HG02938 (cell line): ENCODE measurements at regions not wholly inside any gene's neighbourhood (a gene's known extent, or its start where the extent isn't known, plus 50 kb on each side); places are given as distances from the start of the nearest gene placed in this dataset.
"Not testable (repeated sequence)": the region's sequence is repeated elsewhere in the genome, so short reads cannot be mapped to it uniquely, and the experiment has no call there.

ENCODE experiments used
- ATAC-seq: cut with Tn5 transposase; IDR thresholded peaks from one replicate; pipeline ENCODE4 v1.9.1; 2021; ENCODE audit warnings: mild to moderate bottlenecking, moderate library complexity; ENCODE audit not compliant: unreplicated experiment

- ATAC-seq: no peak
These were observed 165.1 kb upstream of the AFDN start for GRCh38 chr6:167661552-167662044.

DNA sequence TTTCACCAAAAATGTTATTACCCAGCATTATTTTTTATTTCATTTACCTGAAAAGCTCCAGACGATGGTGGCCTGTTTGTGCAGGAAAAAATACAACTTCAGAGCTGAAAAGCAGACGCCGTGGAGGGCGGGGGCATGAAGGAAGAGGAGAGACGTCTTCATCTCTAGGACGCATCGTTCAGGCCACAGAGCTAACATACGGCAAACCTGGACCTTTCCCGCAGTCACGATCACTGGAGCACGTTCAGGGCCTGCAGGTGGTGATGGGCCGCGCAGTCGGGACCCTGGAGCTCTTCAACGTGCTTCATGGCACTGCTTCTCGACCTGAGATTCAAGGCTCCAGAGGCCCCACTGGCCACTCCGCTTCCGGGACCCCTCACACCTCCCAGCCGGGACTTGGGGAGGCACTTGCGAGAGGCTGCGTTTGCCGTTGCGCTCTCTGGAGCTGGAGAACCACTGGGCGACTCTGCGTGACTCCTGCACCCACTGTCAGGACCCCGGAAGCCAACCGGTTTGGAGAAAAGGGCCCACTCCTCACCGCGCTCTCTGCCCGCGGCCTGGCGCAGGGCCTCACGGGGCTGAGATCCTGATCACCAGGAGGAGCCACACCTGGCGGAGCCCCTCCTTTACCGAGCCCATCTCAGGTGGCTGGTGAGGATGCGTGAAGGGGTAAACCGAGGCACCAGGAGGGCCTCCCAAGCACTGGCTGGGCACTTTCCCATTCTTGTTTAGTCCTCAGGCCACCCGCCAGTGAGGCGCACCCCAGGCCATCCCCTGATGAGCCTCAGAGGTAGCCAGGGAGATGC lies 164.4 kb upstream of the AFDN start:
- ATAC-seq: no peak

DNA sequence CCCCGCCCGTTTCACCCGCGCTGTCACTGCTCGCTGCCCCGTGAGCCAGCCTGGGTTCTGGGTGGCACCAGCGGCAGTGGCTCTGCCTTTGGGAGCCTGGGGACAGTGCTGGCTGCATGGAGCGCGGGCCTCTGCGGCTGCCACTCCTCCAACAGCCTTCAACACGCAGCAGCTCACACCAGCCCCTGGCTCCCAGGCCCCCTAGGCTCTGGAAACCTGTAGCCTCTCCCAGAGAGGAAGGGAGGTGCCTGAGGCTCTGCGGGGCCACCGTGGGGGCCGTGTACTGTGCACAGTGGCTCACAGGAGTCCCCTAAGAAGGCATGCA lies 163.9 kb upstream of the AFDN start:
- ATAC-seq: no peak

DNA sequence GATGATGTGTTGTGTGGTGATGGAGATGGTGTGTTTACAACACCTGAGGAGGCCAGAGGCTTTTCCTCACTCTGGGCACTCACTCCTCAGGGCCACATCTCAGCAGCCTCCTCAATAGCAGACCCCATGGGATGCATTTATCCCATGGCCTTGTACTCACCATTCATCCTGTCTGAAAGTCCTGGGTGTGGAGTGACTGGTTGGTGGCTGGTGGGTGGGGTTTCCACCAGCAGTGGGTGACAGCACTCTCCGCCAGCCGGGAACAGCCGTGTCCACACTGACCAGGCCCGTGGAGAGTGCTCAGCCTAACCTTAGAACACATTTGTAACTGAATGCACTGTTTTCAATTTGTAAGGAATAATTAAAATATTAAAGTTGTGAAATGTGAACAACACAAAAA lies 163.4 kb upstream of the AFDN start:
- no peak for ATAC-seq

GRCh38 chr6:167663784-167664443 lies 162.8 kb upstream of the AFDN start:
- ATAC-seq: no peak

DNA sequence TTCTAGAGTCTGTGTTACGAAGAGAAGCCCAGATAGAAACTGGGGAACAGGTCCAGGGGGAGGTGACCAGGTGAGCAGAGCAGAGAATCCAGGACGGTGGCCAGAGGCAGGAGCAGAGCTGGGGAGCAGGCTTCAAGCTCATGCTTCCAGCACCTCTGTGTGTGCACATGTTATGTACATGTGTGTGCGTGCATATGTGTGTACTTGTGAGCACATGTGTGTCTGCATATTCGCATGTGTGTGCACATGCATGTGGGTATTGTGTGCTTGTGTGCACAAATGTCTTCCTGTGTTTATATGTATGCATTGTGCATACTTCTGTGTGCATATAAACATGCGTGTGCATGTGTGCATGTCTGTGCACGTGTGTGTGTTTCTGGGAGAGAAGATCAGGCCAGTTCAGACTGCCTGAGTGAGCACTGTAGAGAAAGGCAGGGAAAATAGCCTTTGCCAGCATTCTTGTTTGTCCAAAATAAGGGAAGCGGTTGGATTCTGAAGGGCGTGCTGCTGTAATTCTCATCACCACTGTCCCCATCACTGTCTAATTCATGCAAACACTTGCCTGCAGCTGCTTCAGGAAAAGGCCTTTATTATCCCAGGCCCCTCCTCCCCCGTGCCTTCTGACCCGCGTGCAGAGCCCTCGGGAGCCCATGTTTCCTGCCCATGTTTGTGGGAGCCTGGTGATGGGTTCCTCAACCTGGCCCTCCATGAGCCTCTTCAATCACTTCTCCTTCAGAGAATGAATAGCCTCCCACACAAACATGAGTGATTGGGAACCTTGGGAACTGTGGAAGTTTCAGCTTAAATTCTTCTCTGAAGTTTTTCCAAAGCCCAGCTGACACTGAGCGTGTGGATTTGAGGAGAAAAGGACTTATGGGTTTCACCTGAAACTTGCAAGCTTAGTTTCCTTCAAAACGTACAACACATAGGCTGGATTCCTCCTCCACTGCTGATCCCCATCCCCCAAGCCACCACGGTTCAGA lies 161.7 kb upstream of the AFDN start:
- no peak for ATAC-seq

- ATAC-seq: no peak
These were observed 160.9 kb upstream of the AFDN start for GRCh38 chr6:167665698-167666330.

DNA sequence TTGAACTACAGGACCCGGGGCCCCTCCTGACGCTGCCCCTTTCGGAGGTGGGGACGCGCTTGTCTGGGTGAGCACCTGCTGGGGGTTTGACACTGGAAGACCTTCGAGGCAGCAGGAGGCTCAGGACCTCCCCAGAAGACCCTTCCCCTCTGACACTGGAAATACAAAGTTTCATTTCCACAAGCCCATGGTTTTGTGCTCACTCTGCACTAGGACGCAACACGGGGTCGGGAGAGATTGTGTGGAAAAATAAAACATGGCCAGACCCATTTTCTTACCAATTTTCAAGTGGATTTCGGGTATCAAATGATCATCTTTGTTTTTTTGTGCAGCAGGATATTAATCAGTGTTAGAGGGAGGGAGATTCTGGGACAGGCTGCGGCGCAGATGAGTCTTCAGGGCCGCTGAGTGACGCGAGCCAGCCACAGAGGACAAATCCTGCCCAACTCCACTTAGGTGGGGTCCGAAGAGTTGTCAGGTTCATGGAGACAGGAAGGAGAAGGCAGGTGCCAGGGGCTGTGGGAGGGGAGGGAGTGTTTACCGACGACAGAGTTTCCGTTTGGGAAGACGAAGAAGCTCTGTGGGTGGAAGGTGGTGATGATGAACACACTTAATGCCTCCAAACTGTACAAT lies 160.0 kb upstream of the AFDN start:
- no peak for ATAC-seq

DNA sequence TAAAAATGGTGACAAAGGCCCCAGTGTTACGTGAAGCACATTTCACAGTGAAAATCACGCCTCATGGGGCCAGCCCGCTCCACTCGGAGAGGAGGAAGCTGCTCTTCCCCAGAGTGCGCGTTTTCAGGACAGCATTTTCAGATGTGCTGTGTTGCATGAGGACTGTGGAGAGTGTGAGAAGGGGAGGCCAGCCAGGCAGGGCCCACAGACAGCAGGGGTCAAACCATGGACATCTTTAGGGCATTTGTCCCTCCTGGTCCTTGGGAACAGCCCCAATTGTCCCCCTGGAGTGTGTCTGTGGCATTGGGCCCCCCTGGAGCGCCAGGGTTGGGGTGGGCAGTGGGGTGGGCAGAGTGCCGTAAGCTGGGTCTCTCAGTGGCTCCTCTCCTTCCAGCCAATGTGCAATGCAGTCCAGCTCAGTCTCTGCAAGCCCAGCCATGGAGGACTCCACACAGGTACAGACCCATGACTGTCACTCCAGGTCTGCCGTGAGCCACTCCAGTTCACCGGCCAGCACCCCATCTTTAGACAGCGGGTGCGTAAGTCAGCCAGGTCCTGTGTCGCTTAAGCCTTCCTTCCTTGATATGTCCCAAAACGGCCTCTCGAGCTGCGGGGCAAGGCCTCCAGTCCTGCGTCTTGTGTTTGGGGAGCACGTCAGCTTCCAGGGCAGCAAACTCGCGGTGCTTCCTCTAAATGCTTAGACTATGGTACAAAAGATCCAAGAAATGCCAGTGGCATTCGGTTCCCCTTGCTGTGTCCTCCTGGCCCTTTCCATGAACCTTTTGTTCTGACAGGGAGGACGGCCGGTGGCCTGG lies 159.3 kb upstream of the AFDN start:
- ATAC-seq: no peak

GRCh38 chr6:167668019-167668753 lies 158.5 kb upstream of the AFDN start:
- ATAC-seq: no peak

DNA sequence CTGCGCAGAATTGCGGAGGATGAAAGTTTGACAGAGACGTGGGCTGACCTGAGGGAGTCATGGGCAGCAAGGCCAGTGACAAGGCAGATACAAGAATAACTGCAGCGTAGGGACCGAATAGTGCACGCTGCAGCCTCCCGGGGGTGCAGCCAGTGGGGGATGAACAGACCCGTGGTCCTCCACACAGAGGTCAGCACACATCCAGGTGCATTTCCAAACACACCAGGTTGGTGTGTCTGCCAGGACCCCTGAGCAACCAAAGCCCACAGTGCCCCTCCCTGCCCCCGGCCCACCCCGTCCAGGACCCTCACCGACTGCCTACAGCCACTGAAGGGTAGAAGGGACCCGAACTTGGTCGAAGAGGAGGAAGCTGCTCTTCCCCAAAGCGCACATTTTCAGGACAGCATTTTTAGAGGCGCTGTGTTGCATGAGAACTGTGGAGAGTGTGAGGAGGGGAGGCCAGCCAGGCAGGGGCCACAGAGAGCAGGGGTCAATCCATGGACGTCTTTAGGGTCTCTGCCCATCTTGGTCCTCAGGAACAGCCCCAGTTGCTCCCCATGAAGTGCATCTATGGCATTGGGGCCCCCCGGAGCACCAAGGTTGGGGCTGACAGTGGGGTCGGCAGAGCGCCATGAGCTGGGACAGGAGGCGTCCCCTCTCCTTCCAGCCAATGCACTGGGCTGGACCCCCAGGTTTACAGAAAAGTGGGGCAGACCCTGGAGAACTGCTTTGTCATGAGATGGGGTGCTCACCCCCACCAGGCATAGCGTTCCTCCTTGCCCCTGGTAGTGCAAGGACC lies 157.8 kb upstream of the AFDN start:
- no peak for ATAC-seq

- no peak for ATAC-seq
These were observed 157.2 kb upstream of the AFDN start for GRCh38 chr6:167669553-167669849.

DNA sequence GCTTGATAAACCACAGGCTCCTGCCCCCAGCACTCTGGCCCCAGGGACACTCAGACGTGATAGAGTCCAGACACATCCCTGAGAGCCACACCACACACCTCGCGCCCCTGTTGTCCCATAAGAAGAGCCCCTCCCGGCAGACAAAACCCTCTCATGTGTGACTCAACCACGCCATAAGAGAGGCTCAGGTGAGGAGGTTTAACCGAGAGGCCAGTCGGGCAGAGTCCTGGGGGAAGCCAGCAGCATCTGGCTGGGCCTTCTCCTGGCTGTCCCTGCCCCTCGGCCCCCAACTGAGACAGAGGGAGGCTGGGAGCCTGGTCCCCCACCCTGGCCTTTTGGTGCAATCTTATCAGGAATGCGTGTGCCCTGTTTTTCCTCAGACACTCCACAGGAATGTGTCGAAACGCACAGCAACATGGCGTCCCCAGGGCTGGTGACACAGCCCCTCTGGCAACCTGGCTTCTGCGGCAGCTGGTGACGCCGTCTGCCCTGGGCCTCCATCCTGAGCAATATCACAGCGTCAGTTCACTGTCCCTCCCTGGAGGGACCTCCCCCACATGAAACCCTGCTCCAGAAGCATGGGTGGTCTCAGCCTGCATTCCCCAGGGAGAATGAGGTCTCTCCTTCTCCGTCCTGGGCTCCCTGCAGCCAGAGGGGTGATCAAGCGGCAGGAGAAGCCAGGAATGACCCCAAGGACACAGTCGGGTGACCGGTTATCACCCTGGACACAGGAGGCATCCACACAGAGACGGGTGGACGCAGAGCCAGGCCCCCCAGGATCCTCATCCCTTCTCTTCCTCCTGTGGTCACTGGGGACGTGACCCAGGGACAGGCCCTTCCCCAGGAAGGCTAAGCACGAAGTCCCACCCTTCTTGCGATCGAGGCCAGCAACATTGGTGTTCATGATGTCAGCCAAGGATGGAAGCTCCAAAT lies 156.6 kb upstream of the AFDN start:
- no peak for ATAC-seq

DNA sequence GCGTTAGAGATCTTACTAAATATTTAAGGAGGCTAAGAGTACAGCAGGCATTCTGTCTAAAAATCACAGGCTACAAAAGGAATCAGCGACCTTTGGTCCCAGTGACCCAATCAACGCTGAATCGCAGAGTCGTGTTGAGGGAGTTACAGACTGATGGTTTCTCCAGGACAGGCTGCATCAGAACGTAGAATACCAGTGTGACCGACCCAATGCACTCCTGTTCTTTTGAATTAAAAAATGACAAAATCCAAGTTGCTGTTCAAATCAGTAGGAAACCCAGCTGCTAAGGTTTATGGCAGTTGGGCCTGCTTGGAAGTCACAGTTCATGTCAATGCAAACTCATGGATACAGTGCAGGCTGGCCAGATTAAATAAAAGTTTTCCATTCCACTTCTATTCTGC lies 155.8 kb upstream of the AFDN start:
- ATAC-seq: no peak

DNA sequence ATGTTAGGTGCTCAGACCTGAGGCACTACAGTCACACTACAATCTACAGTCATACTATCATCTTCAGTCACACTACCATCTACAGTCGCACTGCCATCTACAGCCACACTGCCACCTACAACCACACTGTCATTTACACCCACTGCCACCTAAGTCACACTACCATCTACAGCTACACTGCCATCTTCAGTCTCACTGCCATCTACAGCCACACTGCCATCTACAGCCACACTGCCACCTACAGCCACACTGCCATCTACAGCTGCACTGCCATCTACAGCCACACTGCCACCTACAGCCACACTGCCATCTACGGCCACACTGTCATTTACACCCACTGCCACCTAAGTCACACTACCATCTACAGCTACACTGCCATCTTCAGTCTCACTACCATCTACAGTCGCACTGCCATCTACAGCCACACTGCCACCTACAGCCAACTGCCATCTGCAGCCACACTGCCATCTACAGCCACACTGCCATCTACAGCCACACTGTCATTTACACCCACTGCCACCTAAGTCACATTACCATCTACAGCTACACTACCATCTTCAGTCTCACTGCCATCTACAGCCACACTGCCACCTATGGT lies 155.2 kb upstream of the AFDN start:
- ATAC-seq: not testable (repeated sequence)

DNA sequence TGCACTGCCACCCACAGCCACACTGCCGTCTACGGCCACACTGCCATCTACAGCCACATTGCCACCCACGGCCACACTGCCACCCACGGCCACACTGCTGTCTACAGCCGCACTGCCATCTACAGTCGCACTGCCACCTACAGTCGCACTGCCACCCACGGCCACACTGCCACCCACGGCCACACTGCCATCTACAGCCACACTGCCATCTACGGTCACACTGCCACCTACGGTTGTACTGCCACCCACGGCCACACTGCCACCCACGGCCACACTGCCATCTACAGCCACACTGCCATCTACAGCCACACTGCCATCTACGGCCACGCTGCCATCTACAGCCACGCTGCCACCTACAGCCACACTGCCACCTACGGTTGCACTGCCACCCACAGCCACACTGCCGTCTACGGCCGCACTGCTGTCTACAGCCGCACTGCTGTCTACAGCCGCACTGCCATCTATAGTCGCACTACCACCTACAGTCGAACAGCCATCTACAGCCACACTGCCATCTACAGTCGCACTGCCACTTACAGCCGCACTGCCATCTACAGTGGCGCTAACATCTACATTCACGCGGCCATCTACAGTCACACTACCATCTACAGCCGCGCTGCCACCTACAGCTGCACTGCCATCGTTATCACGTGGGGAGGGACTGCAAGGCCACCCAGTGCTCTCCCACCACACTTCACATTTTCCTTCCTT lies 154.6 kb upstream of the AFDN start:
- ATAC-seq: no peak
